ENCODE measurements at regions not wholly inside any gene's neighbourhood (a gene's known extent, or its start where the extent isn't known, plus 50 kb on each side); places are given as distances from the start of the nearest gene placed in this dataset.

DNA sequence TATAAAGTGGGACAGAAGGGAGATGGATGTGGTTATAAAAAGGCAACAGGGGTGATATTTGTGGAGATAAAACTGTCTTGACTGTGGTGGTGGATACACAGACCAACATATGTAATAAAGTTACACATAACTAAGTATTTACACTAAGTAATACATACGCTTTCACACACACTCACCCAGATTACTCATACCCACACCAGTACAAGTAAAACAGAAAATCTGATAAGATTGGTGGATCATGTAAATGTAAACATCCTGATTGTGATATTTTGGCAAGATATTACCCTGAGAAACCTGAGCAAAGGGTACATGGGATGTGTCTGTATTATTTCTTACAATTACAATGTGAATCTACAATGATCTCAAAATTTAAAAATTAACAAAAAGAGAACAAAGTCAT, 53.3 kb upstream of the SLIT3 start:
- DNase-seq (ENCODE audit: low spot score): no peak

DNA sequence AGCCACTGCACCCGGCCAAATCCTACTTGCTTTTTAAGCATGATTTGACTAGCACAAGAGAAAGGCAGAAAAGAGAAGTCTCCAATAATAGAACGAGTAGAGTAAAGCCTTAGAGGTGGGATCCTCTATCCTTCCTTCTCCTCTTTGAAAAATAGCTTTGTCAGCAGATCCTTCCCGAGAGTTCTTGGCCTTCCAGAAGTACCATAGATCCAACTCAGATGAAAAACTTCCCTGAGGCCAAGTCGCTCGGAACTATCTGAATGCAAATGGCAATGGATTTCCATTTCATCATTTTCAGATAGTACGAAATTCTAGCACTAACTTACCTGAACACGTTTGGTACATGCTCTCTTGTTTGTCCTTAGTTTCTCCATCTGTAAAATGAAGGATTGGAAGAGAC, 52.0 kb upstream of the SLIT3 start:
- no peak for DNase-seq (ENCODE audit: low spot score)

DNA sequence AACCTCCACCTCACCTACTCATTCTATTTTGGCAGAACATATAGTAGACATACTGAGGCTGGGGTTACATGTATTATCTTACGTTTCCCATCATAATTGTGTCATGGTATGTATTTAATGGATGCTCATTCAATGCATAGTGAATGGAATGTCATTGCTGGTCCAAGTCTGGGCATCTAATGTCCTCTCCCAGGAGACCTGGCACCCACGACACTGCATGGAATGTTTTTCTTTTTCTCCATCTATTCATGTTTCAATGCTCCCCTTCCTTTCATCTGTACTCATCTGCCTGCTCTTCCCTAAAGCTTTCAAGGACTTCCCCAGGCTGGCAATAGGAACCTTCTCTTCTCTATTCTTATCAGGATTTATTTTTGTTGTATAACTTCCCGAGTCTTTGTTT, 50.8 kb upstream of the SLIT3 start:
- no peak for DNase-seq (ENCODE audit: low spot score)

DNA sequence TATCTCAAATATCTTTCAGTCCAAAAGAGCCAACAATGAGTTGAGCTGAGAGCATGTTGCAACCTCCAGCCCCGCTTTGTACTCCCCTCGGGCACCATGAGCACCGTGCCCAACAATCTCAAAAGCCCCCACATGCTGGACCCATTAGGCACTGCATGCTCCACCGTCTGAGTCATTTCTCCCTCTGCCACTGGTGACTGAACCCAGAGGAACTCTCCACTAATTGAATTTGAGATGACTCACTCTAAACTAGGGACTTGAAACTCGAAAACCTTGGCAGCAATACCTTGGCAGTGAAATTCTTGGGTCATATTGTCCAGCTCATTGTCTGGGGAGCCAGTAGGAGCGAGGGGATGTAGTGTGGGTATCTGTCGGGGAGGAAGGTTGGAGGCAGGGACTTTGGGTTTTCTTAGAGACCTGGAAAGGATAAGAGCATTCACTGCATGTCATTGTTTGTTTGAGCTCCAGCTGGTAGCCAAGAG, 49.9 kb upstream of the SLIT3 start:
- DNase-seq (ENCODE audit: low spot score): no peak
